Activated T-cell treated with anti-CD3 and anti-CD28 coated beads, Interleukin-2, amount 50 U/mL, for 72 hours (primary cell): ENCODE measurements at regions not wholly inside any gene's neighbourhood (a gene's known extent, or its start where the extent isn't known, plus 50 kb on each side); places are given as distances from the start of the nearest gene placed in this dataset.

ENCODE experiments used
- ATAC-seq, 2 donors: fragments of 150-1000 bp; cut with Tn5 transposase; replicated peaks in 1 of 2; 2 replicates each; pipeline ENCODE4 v1.10.0; 2021; ENCODE audit warnings: moderate library complexity in 2 of 2, mild to moderate bottlenecking in 1 of 2
- DNase-seq, 2 donors: peaks; one replicate each; pipeline ENCODE4 v3.0.0; 2021 to 2022; ENCODE audit warnings: mixed read lengths in 1 of 2
- H3K27ac Mint-ChIP-seq: one replicate; pipeline ENCODE4 v1.8.0; 2022; ENCODE audit warnings: mild to moderate bottlenecking, moderate library complexity, mixed read lengths
- H3K27me3 Mint-ChIP-seq: one replicate; pipeline ENCODE4 v1.8.0; 2022; ENCODE audit warnings: low read depth, mixed read lengths
- H3K36me3 Mint-ChIP-seq, 2 donors: one replicate each; pipeline ENCODE4 v1.8.0; 2022; ENCODE audit warnings: mixed read lengths in 2 of 2, mild to moderate bottlenecking in 1 of 2; ENCODE audit not compliant: insufficient read depth in 2 of 2
- H3K4me1 Mint-ChIP-seq: one replicate; pipeline ENCODE4 v1.8.0; 2022; ENCODE audit warnings: low read depth, mixed read lengths
- H3K4me3 Mint-ChIP-seq, 2 donors: one replicate each; pipeline ENCODE4 v1.8.0; 2022; ENCODE audit warnings: mild to moderate bottlenecking in 2 of 2, mixed read lengths in 2 of 2, moderate library complexity in 2 of 2
- H3K9me3 Mint-ChIP-seq, 2 donors: one replicate each; pipeline ENCODE4 v1.8.0; 2022; ENCODE audit warnings: mixed read lengths in 2 of 2

GRCh38 chr4:157964463-157964862, 208.4 kb downstream of the GASK1B start:
- no peaks in the 10 kb centered on the region for H3K9me3 Mint-ChIP-seq
- no peak overlapping the region for H3K27ac Mint-ChIP-seq
- H3K36me3 Mint-ChIP-seq: no peaks in the 10 kb centered on the region
- ATAC-seq: no peak
- H3K4me1 Mint-ChIP-seq: no peaks in the 10 kb centered on the region
- H3K27me3 Mint-ChIP-seq: no peaks in the 10 kb centered on the region
- no peak overlapping the region for H3K4me3 Mint-ChIP-seq
- DNase-seq: no peak

DNA sequence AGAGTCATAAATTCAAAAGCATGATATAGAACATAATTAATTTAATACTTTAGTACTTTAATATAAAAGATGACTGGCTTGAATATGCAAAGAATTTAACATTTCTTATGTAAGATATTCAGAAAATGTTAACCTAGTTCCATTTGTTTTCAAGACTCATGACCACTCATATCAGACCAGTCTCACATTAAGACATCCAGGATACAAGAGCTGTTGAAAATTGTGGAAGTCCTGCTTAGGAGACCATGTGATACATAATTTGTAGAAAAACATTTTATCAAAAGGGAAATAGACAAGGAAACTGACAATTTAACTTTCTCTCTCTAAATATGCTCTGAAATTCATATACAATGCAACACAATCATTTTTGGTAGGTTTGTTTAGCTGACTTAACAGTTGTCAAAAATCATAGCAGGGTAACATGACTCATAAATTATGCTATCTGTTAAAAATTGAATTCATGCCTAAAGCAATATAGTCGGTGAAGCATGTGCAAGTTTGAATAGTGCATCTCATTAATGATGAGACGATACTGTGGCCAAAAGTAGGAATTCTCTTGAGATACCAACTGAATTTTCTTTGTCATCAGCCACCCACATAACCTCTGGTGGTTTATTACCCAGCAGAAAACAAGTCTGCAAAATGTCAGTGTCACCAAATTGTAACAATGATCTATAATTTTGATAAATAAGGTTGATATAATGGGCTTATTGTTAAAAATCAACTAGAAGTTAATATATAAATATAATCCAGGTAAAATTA, 211.4 kb downstream of the GASK1B start:
- H3K27me3 Mint-ChIP-seq: no peaks in the 10 kb centered on the region
- H3K4me3 Mint-ChIP-seq: no peak overlapping the region
- no peaks in the 10 kb centered on the region for H3K36me3 Mint-ChIP-seq
- no peaks in the 10 kb centered on the region for H3K4me1 Mint-ChIP-seq
- no peak for DNase-seq
- no peaks in the 10 kb centered on the region for H3K9me3 Mint-ChIP-seq
- ATAC-seq: no peak
- no peak overlapping the region for H3K27ac Mint-ChIP-seq

GRCh38 chr4:157957905-157958304, 214.9 kb downstream of the GASK1B start:
- no peak overlapping the region for H3K27ac Mint-ChIP-seq
- no peaks in the 10 kb centered on the region for H3K36me3 Mint-ChIP-seq
- H3K4me3 Mint-ChIP-seq: no peak overlapping the region

GRCh38 chr4:157942017-157942416, 230.8 kb downstream of the GASK1B start:
- H3K27ac Mint-ChIP-seq: no peak overlapping the region
- no peak overlapping the region for H3K4me3 Mint-ChIP-seq
- no peaks in the 10 kb centered on the region for H3K4me1 Mint-ChIP-seq
- no peaks in the 10 kb centered on the region for H3K36me3 Mint-ChIP-seq
- no peaks in the 10 kb centered on the region for H3K9me3 Mint-ChIP-seq
- no peaks in the 10 kb centered on the region for H3K27me3 Mint-ChIP-seq
- ATAC-seq (no peak), DNase-seq (no peak)

More at GRCh38 chr4:157957905-157958304, 214.9 kb downstream of the GASK1B start:
- no peak for ATAC-seq
- Mint-ChIP-seq H3K27me3 (no peaks in the 10 kb centered on the region), H3K4me1 (no peaks in the 10 kb centered on the region), H3K9me3 (no peaks in the 10 kb centered on the region)
- no peak for DNase-seq

DNA sequence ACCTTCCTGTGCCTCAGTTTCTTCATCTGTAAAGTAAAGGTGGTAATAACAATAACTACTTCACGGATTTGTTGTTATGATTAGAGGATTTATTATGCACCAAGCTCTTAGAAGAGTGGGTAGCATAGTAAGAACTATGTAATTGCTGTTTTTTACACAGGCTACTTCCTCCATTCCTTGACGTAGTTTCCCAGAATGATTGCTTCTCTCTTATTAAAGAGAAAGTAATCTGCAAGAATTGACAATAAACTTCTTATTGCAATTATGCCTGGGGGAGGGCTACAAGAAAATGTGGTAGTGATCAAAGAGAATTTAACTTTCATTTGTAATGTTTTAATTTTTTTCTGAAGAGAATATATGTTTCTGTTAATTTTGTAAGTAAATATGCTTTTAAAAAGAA, 238.7 kb downstream of the GASK1B start:
- Mint-ChIP-seq H3K4me1 (no peaks in the 10 kb centered on the region), H3K4me3 (no peak overlapping the region), H3K9me3 (no peaks in the 10 kb centered on the region), H3K27me3 (no peaks in the 10 kb centered on the region), H3K27ac (no peak overlapping the region), H3K36me3 (no peaks in the 10 kb centered on the region)
- DNase-seq (no peak), ATAC-seq (no peak)

DNA sequence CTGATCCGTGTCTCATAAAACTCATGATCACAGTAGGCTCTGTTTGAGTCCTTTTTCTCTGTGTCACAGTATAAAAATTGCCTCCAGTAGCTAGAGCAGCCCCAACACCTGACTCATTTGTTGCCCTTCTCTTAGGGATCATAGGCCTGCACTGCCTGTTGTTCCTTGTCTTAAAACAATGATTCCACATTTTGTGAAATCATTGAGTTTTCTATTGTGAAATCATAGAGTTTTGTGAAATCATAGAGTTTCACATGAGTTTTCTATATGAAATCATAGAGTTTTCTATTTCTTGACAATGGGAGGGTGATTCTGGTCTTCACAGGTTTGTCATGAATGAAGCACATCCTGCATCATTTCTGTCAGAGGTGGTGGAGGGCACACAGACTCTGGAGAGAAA, 239.9 kb downstream of the GASK1B start:
- DNase-seq (no peak), ATAC-seq (no peak)
- H3K9me3 Mint-ChIP-seq: no peaks in the 10 kb centered on the region
- no peak overlapping the region for H3K4me3 Mint-ChIP-seq
- H3K36me3 Mint-ChIP-seq: no peaks in the 10 kb centered on the region
- no peak overlapping the region for H3K27ac Mint-ChIP-seq
- no peaks in the 10 kb centered on the region for H3K27me3 Mint-ChIP-seq
- no peaks in the 10 kb centered on the region for H3K4me1 Mint-ChIP-seq

DNA sequence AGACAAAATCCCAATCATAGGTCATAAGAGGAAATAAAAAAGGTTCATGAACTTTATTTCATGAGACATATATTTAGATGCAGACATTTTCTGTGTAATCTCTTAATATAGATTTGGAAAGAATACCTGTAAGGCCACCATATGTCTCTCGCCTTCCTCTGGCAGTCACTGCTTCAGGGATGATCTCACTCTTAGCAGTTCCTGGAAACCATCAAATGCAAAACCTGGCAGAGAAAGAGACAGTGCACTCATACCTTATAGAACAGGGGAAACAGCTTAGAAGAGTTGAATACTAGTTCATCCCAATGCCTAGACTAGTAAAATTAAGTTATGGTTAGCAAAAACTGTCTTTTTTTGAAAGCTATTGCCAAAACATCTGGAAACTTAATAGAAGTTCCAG, 243.3 kb downstream of the GASK1B start:
- peaks cover 4 to 6% of the 10 kb centered on the region in 2 donors for H3K9me3 Mint-ChIP-seq
- no peak overlapping the region for H3K4me3 Mint-ChIP-seq
- no peak overlapping the region for H3K27ac Mint-ChIP-seq
- DNase-seq: no peak
- H3K27me3 Mint-ChIP-seq: no peaks in the 10 kb centered on the region
- H3K4me1 Mint-ChIP-seq: no peaks in the 10 kb centered on the region
- ATAC-seq: no peak
- H3K36me3 Mint-ChIP-seq: no peaks in the 10 kb centered on the region

GRCh38 chr4:157918036-157918832, 254.6 kb downstream of the GASK1B start:
- Mint-ChIP-seq H3K27ac (no peak overlapping the region), H3K36me3 (no peaks in the 10 kb centered on the region), H3K9me3 (peaks cover 0 to 6% of the 10 kb centered on the region in 2 donors), H3K4me3 (no peak overlapping the region), H3K27me3 (no peaks in the 10 kb centered on the region), H3K4me1 (no peaks in the 10 kb centered on the region)
- ATAC-seq: no peak
- no peak for DNase-seq

- no peak for DNase-seq
These were observed 260.6 kb downstream of the GASK1B start for GRCh38 chr4:157912212-157912611.

DNA sequence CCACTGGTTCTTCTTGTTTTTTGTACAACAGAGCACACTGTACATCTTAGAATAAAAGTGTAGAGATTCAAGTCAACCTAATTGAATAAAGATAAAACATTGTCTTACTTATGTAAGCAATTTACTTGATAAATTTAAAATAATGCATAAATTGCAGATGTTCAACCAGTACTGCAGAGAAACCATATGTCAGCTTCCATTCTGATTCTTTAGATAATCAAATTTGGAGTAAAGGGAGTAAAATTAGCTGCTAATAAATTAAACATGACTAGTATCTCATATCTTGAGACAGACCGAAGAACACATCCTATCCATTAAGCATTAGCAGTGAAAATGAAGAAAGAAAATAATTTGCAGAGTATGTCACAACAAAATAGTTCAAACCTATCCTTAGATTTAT, 261.2 kb downstream of the GASK1B start:
- Mint-ChIP-seq H3K27me3 (no peaks in the 10 kb centered on the region), H3K36me3 (no peaks in the 10 kb centered on the region), H3K4me1 (no peaks in the 10 kb centered on the region), H3K27ac (no peak overlapping the region), H3K9me3 (no peaks in the 10 kb centered on the region), H3K4me3 (no peak overlapping the region)
- no peak for DNase-seq
- ATAC-seq: no peak

More at GRCh38 chr4:157912212-157912611, 260.6 kb downstream of the GASK1B start:
- Mint-ChIP-seq H3K4me1 (no peaks in the 10 kb centered on the region), H3K27ac (no peak overlapping the region), H3K36me3 (no peaks in the 10 kb centered on the region), H3K27me3 (no peaks in the 10 kb centered on the region), H3K4me3 (no peak overlapping the region), H3K9me3 (no peaks in the 10 kb centered on the region)
- no peak for ATAC-seq

- Mint-ChIP-seq H3K36me3 (no peaks in the 10 kb centered on the region), H3K27ac (no peak overlapping the region), H3K4me1 (no peaks in the 10 kb centered on the region), H3K9me3 (no peaks in the 10 kb centered on the region), H3K4me3 (no peak overlapping the region), H3K27me3 (no peaks in the 10 kb centered on the region)
- no peak for ATAC-seq
- no peak for DNase-seq
These were observed 264.1 kb downstream of the GASK1B start for GRCh38 chr4:157908691-157909090.

- DNase-seq: no peak
- H3K36me3 Mint-ChIP-seq: no peaks in the 10 kb centered on the region
- H3K27me3 Mint-ChIP-seq: no peaks in the 10 kb centered on the region
- ATAC-seq: no peak
- no peaks in the 10 kb centered on the region for H3K4me1 Mint-ChIP-seq
- H3K27ac Mint-ChIP-seq: no peak overlapping the region
- H3K4me3 Mint-ChIP-seq: no peak overlapping the region
- no peaks in the 10 kb centered on the region for H3K9me3 Mint-ChIP-seq
These were observed 264.8 kb downstream of the GASK1B start for GRCh38 chr4:157908031-157908430.

GRCh38 chr4:157907226-157907946, 265.4 kb downstream of the GASK1B start:
- no peak for ATAC-seq
- DNase-seq: no peak
- H3K9me3 Mint-ChIP-seq: peaks cover 0 to 1% of the 10 kb centered on the region in 2 donors
- H3K36me3 Mint-ChIP-seq: no peaks in the 10 kb centered on the region
- no peaks in the 10 kb centered on the region for H3K4me1 Mint-ChIP-seq
- H3K4me3 Mint-ChIP-seq: no peak overlapping the region
- H3K27me3 Mint-ChIP-seq: no peaks in the 10 kb centered on the region
- H3K27ac Mint-ChIP-seq: no peak overlapping the region
